ENCODE measurements at regions not wholly inside any gene's neighbourhood (a gene's known extent, or its start where the extent isn't known, plus 50 kb on each side); places are given as distances from the start of the nearest gene placed in this dataset.

- H3K4me1 ChIP-seq (ENCODE audit: insufficient read depth), result no peaks in the 10 kb centered on the region
- 73 to 94% (median 91%) methylated on average over 5 of the region's 5 CpGs for WGBS, 3 donors
Observed at GRCh38 chr2:150137338-150138069, 350.0 kb downstream of the RND3 start.

GRCh38 chr2:150136893-150137292, 350.6 kb downstream of the RND3 start:
- H3K9me3 ChIP-seq, result no peaks in the 10 kb centered on the region
- no peak overlapping the region for H3K27ac ChIP-seq
- no peaks in the 10 kb centered on the region for H3K36me3 ChIP-seq
- TF ChIP-seq CTCF (IDR thresholded peaks at IDR 0.05) (no peak), POLR2A (IDR thresholded peaks at IDR 0.05) (no peak), EP300 (IDR thresholded peaks at IDR 0.05) (no peak)
- DNase-seq, result no peak
- H3K27me3 ChIP-seq, result no peaks in the 10 kb centered on the region
- no peak overlapping the region for H3K4me3 ChIP-seq
- WGBS, 3 donors, result 75 to 88% (median 81%) methylated on average over 7 of the region's 7 CpGs
- no peaks in the 10 kb centered on the region for H3K4me1 ChIP-seq (ENCODE audit: insufficient read depth)
- intact Hi-C loops (cut with DNase I), result no loop called here

More at GRCh38 chr2:150137338-150138069, 350.0 kb downstream of the RND3 start:
- Histone ChIP-seq H3K9me3 (no peaks in the 10 kb centered on the region), H3K4me3 (no peak overlapping the region), H3K27ac (no peak overlapping the region), H3K36me3 (no peaks in the 10 kb centered on the region), H3K27me3 (no peaks in the 10 kb centered on the region)
- TF ChIP-seq EP300 (IDR thresholded peaks at IDR 0.05) (no peak), CTCF (IDR thresholded peaks at IDR 0.05) (no peak), POLR2A (IDR thresholded peaks at IDR 0.05) (no peak)
- no peak for DNase-seq
- intact Hi-C loops (cut with DNase I), result no loop called here

GRCh38 chr2:150136401-150136800, 351.1 kb downstream of the RND3 start:
- TF ChIP-seq EP300 (IDR thresholded peaks at IDR 0.05) (no peak), POLR2A (IDR thresholded peaks at IDR 0.05) (no peak), CTCF (IDR thresholded peaks at IDR 0.05) (no peak)
- no peaks in the 10 kb centered on the region for H3K36me3 ChIP-seq
- intact Hi-C loops (cut with DNase I), result no loop called here

DNA sequence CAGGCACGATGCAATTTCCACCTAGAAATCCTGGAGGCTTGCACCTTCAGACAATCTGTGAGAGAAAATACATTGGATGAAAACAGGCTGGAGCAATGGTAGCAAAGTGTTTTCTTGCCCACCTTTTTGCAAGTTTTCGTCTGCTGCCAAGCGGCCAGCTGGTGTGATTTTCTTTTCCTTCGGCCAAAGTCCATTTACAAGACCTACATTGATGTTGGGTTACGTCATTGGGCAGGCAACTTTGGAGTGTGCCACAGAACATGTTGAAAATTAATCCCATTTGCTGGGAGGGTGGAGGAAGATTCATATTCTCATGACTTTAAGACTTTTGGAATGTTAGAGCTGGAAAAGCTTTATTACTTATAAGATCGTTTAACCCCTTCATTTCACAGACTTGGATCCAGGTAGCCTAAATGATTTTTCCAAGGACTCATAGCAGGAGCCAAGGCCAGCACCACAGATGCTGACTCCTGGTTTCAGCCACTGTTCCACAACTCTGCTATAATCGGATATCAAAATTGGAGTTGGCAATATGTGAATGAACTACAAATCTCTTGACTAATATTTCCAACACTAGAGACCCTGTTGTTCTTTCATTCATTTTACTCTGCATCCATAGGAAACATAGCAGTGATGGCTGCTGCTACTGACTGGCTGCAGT, 352.1 kb downstream of the RND3 start:
- Histone ChIP-seq H3K4me1 (ENCODE audit: insufficient read depth) (no peaks in the 10 kb centered on the region), H3K27me3 (no peaks in the 10 kb centered on the region), H3K27ac (no peak overlapping the region), H3K4me3 (no peak overlapping the region), H3K9me3 (no peaks in the 10 kb centered on the region), H3K36me3 (no peaks in the 10 kb centered on the region)
- intact Hi-C loops (cut with DNase I), result no loop called here
- no peak for DNase-seq
- no peak for TF ChIP-seq POLR2A (IDR thresholded peaks at IDR 0.05)
- TF ChIP-seq CTCF (IDR thresholded peaks at IDR 0.05), result no peak
- TF ChIP-seq EP300 (IDR thresholded peaks at IDR 0.05), result no peak
- 84 to 89% (median 88%) methylated on average over 7 of the region's 7 CpGs for WGBS, 3 donors

More at GRCh38 chr2:150136401-150136800, 351.1 kb downstream of the RND3 start:
- no peaks in the 10 kb centered on the region for H3K27me3 ChIP-seq
- H3K4me1 ChIP-seq (ENCODE audit: insufficient read depth), result no peaks in the 10 kb centered on the region
- DNase-seq, result no peak
- WGBS, 3 donors, result 65 to 71% (median 70%) methylated on average over 3 of the region's 3 CpGs
- H3K9me3 ChIP-seq, result no peaks in the 10 kb centered on the region
- H3K27ac ChIP-seq, result no peak overlapping the region
- H3K4me3 ChIP-seq, result no peak overlapping the region
